ENCODE measurements at regions not wholly inside any gene's neighbourhood (a gene's known extent, or its start where the extent isn't known, plus 50 kb on each side); places are given as distances from the start of the nearest gene placed in this dataset.

DNA sequence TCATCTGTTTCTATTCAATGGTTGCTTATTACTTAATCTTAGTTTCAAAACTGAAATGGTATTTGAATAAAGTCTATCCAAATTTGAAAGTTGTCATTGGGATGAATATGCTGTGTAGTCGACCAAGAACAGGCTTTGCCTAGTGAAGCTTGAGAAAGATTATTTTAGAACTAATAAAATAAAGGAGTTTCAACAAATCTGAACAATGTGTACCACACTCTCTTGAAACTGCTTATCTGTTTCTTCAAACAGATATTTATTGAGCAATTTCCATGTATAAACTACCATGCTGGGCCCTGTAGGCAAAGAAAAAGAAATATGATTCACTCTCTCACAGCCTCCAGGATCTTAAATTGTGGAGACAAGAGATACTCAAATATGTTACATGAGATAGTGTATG lies 174.4 kb downstream of the OGFRL1 start:
- TF ChIP-seq YY1 (IDR thresholded peaks at IDR 0.05; ENCODE audit: insufficient read depth, insufficient read length) (no peak), SUZ12 (IDR thresholded peaks at IDR 0.05; ENCODE audit: extremely low read depth, insufficient read depth, insufficient read length) (no peak), ZNF274 (IDR thresholded peaks at IDR 0.05; ENCODE audit: low read depth, low read length) (no peak)

All from NT2/D1 (cell line).